ENCODE measurements at regions not wholly inside any gene's neighbourhood (a gene's known extent, or its start where the extent isn't known, plus 50 kb on each side); places are given as distances from the start of the nearest gene placed in this dataset.
"Not testable (repeated sequence)": the region's sequence is repeated elsewhere in the genome, so short reads cannot be mapped to it uniquely, and the experiment has no call there.

GRCh38 chr12:87642245-87642644 lies 387.0 kb downstream of the C12orf50 start:
- intact Hi-C loops (cut with micrococcal nuclease): no loop called here
- no peaks in the 10 kb centered on the region for H3K27me3 Mint-ChIP-seq (ENCODE audit: insufficient read depth)

GRCh38 chr12:87618199-87618598 lies 411.0 kb downstream of the C12orf50 start:
- Mint-ChIP-seq H3K4me3 (no peak overlapping the region), H3K9me3 (no peaks in the 10 kb centered on the region), H3K4me1 (ENCODE audit: low read depth) (no peaks in the 10 kb centered on the region), H3K36me3 (ENCODE audit: low read depth) (no peaks in the 10 kb centered on the region), H3K27me3 (ENCODE audit: insufficient read depth) (no peaks in the 10 kb centered on the region), H3K27ac (no peak overlapping the region)
- intact Hi-C loops (cut with micrococcal nuclease): no loop called here
- DNase-seq (ENCODE audit: low spot score): no peak

More at GRCh38 chr12:87642245-87642644, 387.0 kb downstream of the C12orf50 start:
- Mint-ChIP-seq H3K4me1 (ENCODE audit: low read depth) (no peaks in the 10 kb centered on the region), H3K9me3 (no peaks in the 10 kb centered on the region), H3K27ac (no peak overlapping the region), H3K4me3 (no peak overlapping the region), H3K36me3 (ENCODE audit: low read depth) (no peaks in the 10 kb centered on the region)
- no peak for DNase-seq (ENCODE audit: low spot score)

GRCh38 chr12:87612996-87613395 lies 416.2 kb downstream of the C12orf50 start:
- Mint-ChIP-seq H3K4me1 (ENCODE audit: low read depth) (no peaks in the 10 kb centered on the region), H3K4me3 (no peak overlapping the region), H3K27ac (no peak overlapping the region), H3K36me3 (ENCODE audit: low read depth) (no peaks in the 10 kb centered on the region), H3K27me3 (ENCODE audit: insufficient read depth) (no peaks in the 10 kb centered on the region), H3K9me3 (no peaks in the 10 kb centered on the region)
- intact Hi-C loops (cut with micrococcal nuclease): no loop called here
- DNase-seq (ENCODE audit: low spot score): no peak

- Mint-ChIP-seq H3K27ac (no peak overlapping the region), H3K4me3 (no peak overlapping the region), H3K27me3 (ENCODE audit: insufficient read depth) (no peaks in the 10 kb centered on the region), H3K4me1 (ENCODE audit: low read depth) (no peaks in the 10 kb centered on the region), H3K36me3 (ENCODE audit: low read depth) (no peaks in the 10 kb centered on the region), H3K9me3 (peaks cover 9% of the 10 kb centered on the region)
- intact Hi-C loops (cut with micrococcal nuclease): no loop called here
- DNase-seq (ENCODE audit: low spot score): no peak
Observed at GRCh38 chr12:87608321-87608720, 420.9 kb downstream of the C12orf50 start.

- H3K27me3 Mint-ChIP-seq (ENCODE audit: insufficient read depth): no peaks in the 10 kb centered on the region
- H3K27ac Mint-ChIP-seq: no peak overlapping the region
- peaks cover 9% of the 10 kb centered on the region for H3K9me3 Mint-ChIP-seq
- no peak overlapping the region for H3K4me3 Mint-ChIP-seq
- intact Hi-C loops (cut with micrococcal nuclease): no loop called here
- H3K4me1 Mint-ChIP-seq (ENCODE audit: low read depth): no peaks in the 10 kb centered on the region
- DNase-seq (ENCODE audit: low spot score): no peak
- no peaks in the 10 kb centered on the region for H3K36me3 Mint-ChIP-seq (ENCODE audit: low read depth)
Observed at GRCh38 chr12:87603727-87604126, 425.5 kb downstream of the C12orf50 start.

- intact Hi-C loops (cut with micrococcal nuclease): no loop called here
- no peak overlapping the region for H3K27ac Mint-ChIP-seq
- DNase-seq (ENCODE audit: low spot score): no peak
Observed at GRCh38 chr12:87599459-87599858, 429.7 kb downstream of the C12orf50 start.

GRCh38 chr12:87597114-87597513 lies 432.1 kb downstream of the C12orf50 start:
- no peak for DNase-seq (ENCODE audit: low spot score)
- H3K9me3 Mint-ChIP-seq: no peaks in the 10 kb centered on the region
- intact Hi-C loops (cut with micrococcal nuclease): no loop called here
- no peak overlapping the region for H3K27ac Mint-ChIP-seq
- H3K4me1 Mint-ChIP-seq (ENCODE audit: low read depth): no peaks in the 10 kb centered on the region
- no peaks in the 10 kb centered on the region for H3K27me3 Mint-ChIP-seq (ENCODE audit: insufficient read depth)
- H3K4me3 Mint-ChIP-seq: no peak overlapping the region
- no peaks in the 10 kb centered on the region for H3K36me3 Mint-ChIP-seq (ENCODE audit: low read depth)

More at GRCh38 chr12:87599459-87599858, 429.7 kb downstream of the C12orf50 start:
- no peak overlapping the region for H3K4me3 Mint-ChIP-seq
- H3K36me3 Mint-ChIP-seq (ENCODE audit: low read depth): no peaks in the 10 kb centered on the region
- no peaks in the 10 kb centered on the region for H3K27me3 Mint-ChIP-seq (ENCODE audit: insufficient read depth)
- H3K9me3 Mint-ChIP-seq: peaks cover 5% of the 10 kb centered on the region
- H3K4me1 Mint-ChIP-seq (ENCODE audit: low read depth): no peaks in the 10 kb centered on the region

GRCh38 chr12:87596636-87597035 lies 432.6 kb downstream of the C12orf50 start:
- no peaks in the 10 kb centered on the region for H3K9me3 Mint-ChIP-seq
- H3K36me3 Mint-ChIP-seq (ENCODE audit: low read depth): no peaks in the 10 kb centered on the region
- intact Hi-C loops (cut with micrococcal nuclease): no loop called here
- no peak overlapping the region for H3K27ac Mint-ChIP-seq
- no peak for DNase-seq (ENCODE audit: low spot score)
- H3K4me1 Mint-ChIP-seq (ENCODE audit: low read depth): no peaks in the 10 kb centered on the region
- no peaks in the 10 kb centered on the region for H3K27me3 Mint-ChIP-seq (ENCODE audit: insufficient read depth)
- no peak overlapping the region for H3K4me3 Mint-ChIP-seq

GRCh38 chr12:87596134-87596533 lies 433.1 kb downstream of the C12orf50 start:
- no peak overlapping the region for H3K4me3 Mint-ChIP-seq
- no peak overlapping the region for H3K27ac Mint-ChIP-seq
- intact Hi-C loops (cut with micrococcal nuclease): no loop called here
- no peaks in the 10 kb centered on the region for H3K9me3 Mint-ChIP-seq
- DNase-seq (ENCODE audit: low spot score): no peak
- H3K36me3 Mint-ChIP-seq (ENCODE audit: low read depth): no peaks in the 10 kb centered on the region
- H3K27me3 Mint-ChIP-seq (ENCODE audit: insufficient read depth): no peaks in the 10 kb centered on the region
- H3K4me1 Mint-ChIP-seq (ENCODE audit: low read depth): no peaks in the 10 kb centered on the region

- Mint-ChIP-seq H3K4me3 (no peak overlapping the region), H3K9me3 (peaks cover 2% of the 10 kb centered on the region), H3K4me1 (ENCODE audit: low read depth) (no peaks in the 10 kb centered on the region), H3K27ac (no peak overlapping the region), H3K36me3 (ENCODE audit: low read depth) (no peaks in the 10 kb centered on the region), H3K27me3 (ENCODE audit: insufficient read depth) (no peaks in the 10 kb centered on the region)
- no peak for DNase-seq (ENCODE audit: low spot score)
- intact Hi-C loops (cut with micrococcal nuclease): no loop called here
Observed at GRCh38 chr12:87585882-87586557, 443.2 kb downstream of the C12orf50 start.

- H3K4me1 Mint-ChIP-seq (ENCODE audit: low read depth); H3K27me3 Mint-ChIP-seq (ENCODE audit: insufficient read depth); H3K9me3 Mint-ChIP-seq; DNase-seq (ENCODE audit: low spot score); intact Hi-C loops (cut with micrococcal nuclease); H3K4me3 Mint-ChIP-seq; H3K36me3 Mint-ChIP-seq (ENCODE audit: low read depth); H3K27ac Mint-ChIP-seq: not testable (repeated sequence)
Observed at GRCh38 chr12:87579091-87579490, 450.1 kb downstream of the C12orf50 start.

GRCh38 chr12:87575906-87576305 lies 453.3 kb downstream of the C12orf50 start:
- H3K9me3 Mint-ChIP-seq: no peaks in the 10 kb centered on the region
- H3K4me3 Mint-ChIP-seq: no peak overlapping the region
- H3K27ac Mint-ChIP-seq: no peak overlapping the region
- no peaks in the 10 kb centered on the region for H3K4me1 Mint-ChIP-seq (ENCODE audit: low read depth)
- intact Hi-C loops (cut with micrococcal nuclease): no loop called here
- no peaks in the 10 kb centered on the region for H3K27me3 Mint-ChIP-seq (ENCODE audit: insufficient read depth)
- no peaks in the 10 kb centered on the region for H3K36me3 Mint-ChIP-seq (ENCODE audit: low read depth)
- DNase-seq (ENCODE audit: low spot score): no peak

- H3K27ac Mint-ChIP-seq; H3K4me1 Mint-ChIP-seq (ENCODE audit: low read depth); DNase-seq (ENCODE audit: low spot score); H3K9me3 Mint-ChIP-seq; intact Hi-C loops (cut with micrococcal nuclease); H3K27me3 Mint-ChIP-seq (ENCODE audit: insufficient read depth); H3K36me3 Mint-ChIP-seq (ENCODE audit: low read depth); H3K4me3 Mint-ChIP-seq: not testable (repeated sequence)
Observed at GRCh38 chr12:87566918-87567317, 462.3 kb downstream of the C12orf50 start.

- Mint-ChIP-seq H3K36me3 (ENCODE audit: low read depth) (no peaks in the 10 kb centered on the region), H3K4me1 (ENCODE audit: low read depth) (no peaks in the 10 kb centered on the region)
Observed at GRCh38 chr12:87556985-87557384, 472.2 kb downstream of the C12orf50 start.

More at GRCh38 chr12:87556985-87557384, 472.2 kb downstream of the C12orf50 start:
- Mint-ChIP-seq H3K27ac (no peak overlapping the region), H3K4me3 (no peak overlapping the region), H3K27me3 (ENCODE audit: insufficient read depth) (no peaks in the 10 kb centered on the region), H3K9me3 (peaks cover 13% of the 10 kb centered on the region)
- intact Hi-C loops (cut with micrococcal nuclease): no loop called here
- DNase-seq (ENCODE audit: low spot score): no peak

Measured in activated T-helper 1 cell treated with anti-CD3 and anti-CD28 coated beads, Interleukin-12 subunit alpha, Interleukin-12 subunit beta, Interleukin-2, Interleukin-4 antibody, amounts not matched to agents 30 ng/mL and 10 ng/mL and 1 ng/mL, durations not matched to agents 14 hours and 24 hours and 36 hours (primary cell).